Stimulated activated naive CD8-positive, alpha-beta T cell treated with anti-CD3 and anti-CD28 coated beads, Interleukin-15, Interleukin-2, amounts not matched to agents 100 U/mL and 50 U/mL, for 24 hours (primary cell): ENCODE measurements at regions not wholly inside any gene's neighbourhood (a gene's known extent, or its start where the extent isn't known, plus 50 kb on each side); places are given as distances from the start of the nearest gene placed in this dataset.
"Not testable (repeated sequence)": the region's sequence is repeated elsewhere in the genome, so short reads cannot be mapped to it uniquely, and the experiment has no call there.

Source experiments
- ATAC-seq: fragments of 150-1000 bp; cut with Tn5 transposase; one replicate; pipeline ENCODE4 v1.10.0; 2021
- DNase-seq: peaks from one replicate; pipeline ENCODE4 v3.0.0; 2021

- peak; percentile 46 for ATAC-seq
- DNase-seq, result peak; percentile 38
Measured at GRCh38 chr15:26260517-26261133, 397.5 kb upstream of the ATP10A start.

GRCh38 chr15:26259581-26259980 lies 396.5 kb upstream of the ATP10A start:
- no peak for ATAC-seq
- no peak for DNase-seq

- DNase-seq, ATAC-seq: not testable (repeated sequence)
Measured at GRCh38 chr15:26244782-26245181, 381.7 kb upstream of the ATP10A start.

- ATAC-seq, result no peak
Measured at GRCh38 chr15:26243382-26243781, 380.3 kb upstream of the ATP10A start.

GRCh38 chr15:26242565-26243071 lies 379.5 kb upstream of the ATP10A start:
- no peak for ATAC-seq
- no peak for DNase-seq

More at GRCh38 chr15:26243382-26243781, 380.3 kb upstream of the ATP10A start:
- DNase-seq, result no peak

GRCh38 chr15:26235864-26236263 lies 372.7 kb upstream of the ATP10A start:
- no peak for DNase-seq
- ATAC-seq, result no peak

- no peak for DNase-seq
- no peak for ATAC-seq
Measured at GRCh38 chr15:26234976-26235767, 372.0 kb upstream of the ATP10A start.

GRCh38 chr15:26232691-26233090 lies 369.6 kb upstream of the ATP10A start:
- DNase-seq (no peak), ATAC-seq (no peak)

GRCh38 chr15:26231096-26231495 lies 368.0 kb upstream of the ATP10A start:
- ATAC-seq, result no peak
- DNase-seq, result no peak

GRCh38 chr15:26224266-26224665 lies 361.1 kb upstream of the ATP10A start:
- ATAC-seq (no peak), DNase-seq (no peak)

GRCh38 chr15:26223720-26224119 lies 360.6 kb upstream of the ATP10A start:
- DNase-seq (no peak), ATAC-seq (no peak)

- ATAC-seq, result no peak
- no peak for DNase-seq
Measured at GRCh38 chr15:26222781-26223180, 359.7 kb upstream of the ATP10A start.

GRCh38 chr15:26217043-26217442 lies 353.9 kb upstream of the ATP10A start:
- ATAC-seq, DNase-seq: not testable (repeated sequence)

GRCh38 chr15:26214290-26214689 lies 351.2 kb upstream of the ATP10A start:
- DNase-seq (no peak), ATAC-seq (no peak)

GRCh38 chr15:26213427-26213826 lies 350.3 kb upstream of the ATP10A start:
- no peak for DNase-seq
- ATAC-seq, result no peak

GRCh38 chr15:26212109-26212508 lies 349.0 kb upstream of the ATP10A start:
- DNase-seq, result no peak
- ATAC-seq, result no peak

GRCh38 chr15:26210980-26211379 lies 347.9 kb upstream of the ATP10A start:
- DNase-seq, result no peak
- no peak for ATAC-seq

- no peak for ATAC-seq
- no peak for DNase-seq
Measured at GRCh38 chr15:26201177-26201858, 338.2 kb upstream of the ATP10A start.

- DNase-seq (no peak), ATAC-seq (no peak)
Measured at GRCh38 chr15:26200427-26200826, 337.3 kb upstream of the ATP10A start.

- ATAC-seq, result peak; percentile 36
Measured at GRCh38 chr15:26197719-26198118, 334.6 kb upstream of the ATP10A start.

GRCh38 chr15:26197060-26197459 lies 333.9 kb upstream of the ATP10A start:
- DNase-seq (no peak), ATAC-seq (no peak)

More at GRCh38 chr15:26197719-26198118, 334.6 kb upstream of the ATP10A start:
- DNase-seq, result no peak

GRCh38 chr15:26191193-26191592 lies 328.1 kb upstream of the ATP10A start:
- DNase-seq, result no peak
- no peak for ATAC-seq

- not testable (repeated sequence) for DNase-seq, ATAC-seq
Measured at GRCh38 chr15:26186138-26186537, 323.0 kb upstream of the ATP10A start.
